CD8-positive, alpha-beta memory T cell (primary cell): ENCODE measurements at regions not wholly inside any gene's neighbourhood (a gene's known extent, or its start where the extent isn't known, plus 50 kb on each side); places are given as distances from the start of the nearest gene placed in this dataset.
A peak's percentile ranks its signal among the peaks of the same experiment; 100 is the strongest.

Experiments
- CTCF ChIA-PET: fragments of 350-600 bp; sonication (Branson Sonifier 250); formaldehyde crosslinking; loops from one replicate; lab custom pipeline; 2021; ENCODE audit warnings: antibody characterized with exemption; lab: Charles Lee
- POLR2A ChIA-PET: fragments of 350-600 bp; sonication (Branson Sonifier 250); formaldehyde crosslinking; loops from one replicate; lab custom pipeline; 2021; ENCODE audit warnings: antibody characterized with exemption; lab: Charles Lee
- DNase-seq, 5 donors: peaks; one replicate each; pipeline versions ENCODE4 v3.0.0 to v3.0.0-alpha.2; 2020 to 2022; ENCODE audit warnings: mixed read lengths in 1 of 5
- H3K27ac ChIP-seq: one replicate; pipeline ENCODE4 v1.7.0; 2013; ENCODE audit warnings: low read depth, mild to moderate bottlenecking, low read length, moderate library complexity
- H3K27me3 ChIP-seq: 2 replicates; pipeline ENCODE4 v1.7.0; 2013; ENCODE audit warnings: low read length, mild to moderate bottlenecking; ENCODE audit not compliant: insufficient read depth, poor library complexity, severe bottlenecking
- H3K36me3 ChIP-seq: 2 replicates; pipeline ENCODE4 v1.7.0; 2013; ENCODE audit warnings: mild to moderate bottlenecking, low read length, moderate library complexity; ENCODE audit not compliant: insufficient read depth
- H3K4me1 ChIP-seq: 2 replicates; pipeline ENCODE4 v1.7.0; 2013; ENCODE audit warnings: mild to moderate bottlenecking, low read length, moderate library complexity; ENCODE audit not compliant: insufficient read depth
- H3K4me3 ChIP-seq: 2 replicates; pipeline ENCODE4 v1.7.0; 2013; ENCODE audit warnings: mild to moderate bottlenecking, low read length
- H3K9me3 ChIP-seq: 2 replicates; pipeline ENCODE4 v1.7.0; 2013; ENCODE audit warnings: mild to moderate bottlenecking, low read length
- H3K27ac Mint-ChIP-seq, 8 donors: one replicate each; pipeline ENCODE4 v1.8.0; 2020 to 2021; ENCODE audit warnings: mixed read lengths in 8 of 8, mild to moderate bottlenecking in 6 of 8, inconsistent platforms in 3 of 8, moderate library complexity in 3 of 8
- H3K27me3 Mint-ChIP-seq, 2 donors: one replicate each; pipeline ENCODE4 v1.8.0; 2020 to 2021; ENCODE audit warnings: mixed read lengths in 2 of 2, mild to moderate bottlenecking in 1 of 2, moderate library complexity in 1 of 2
- H3K36me3 Mint-ChIP-seq, 3 donors: one replicate each; pipeline ENCODE4 v1.8.0; 2020 to 2021; ENCODE audit warnings: mixed read lengths in 3 of 3, inconsistent platforms in 1 of 3, mild to moderate bottlenecking in 1 of 3
- H3K4me1 Mint-ChIP-seq, 3 donors: one replicate each; pipeline ENCODE4 v1.8.0; 2020 to 2021; ENCODE audit warnings: mixed read lengths in 3 of 3, inconsistent platforms in 1 of 3, mild to moderate bottlenecking in 1 of 3
- H3K4me3 Mint-ChIP-seq, 7 donors: one replicate each; pipeline ENCODE4 v1.8.0; 2020 to 2021; ENCODE audit warnings: mixed read lengths in 7 of 7, mild to moderate bottlenecking in 6 of 7, moderate library complexity in 4 of 7, inconsistent platforms in 2 of 7
- H3K9me3 Mint-ChIP-seq, 5 donors: one replicate each; pipeline ENCODE4 v1.8.0; 2020 to 2022; ENCODE audit warnings: mixed read lengths in 5 of 5, mild to moderate bottlenecking in 3 of 5, moderate library complexity in 2 of 5, inconsistent platforms in 1 of 5

- ChIA-PET POLR2A (no interaction called here), CTCF (interaction anchor here (1.0 to 1.1 kb wide), 2 partner anchors 843 to 863 kb away, joined by 3 read pairs; no protein-coding TSS in a partner anchor)
- no peak for DNase-seq
- Mint-ChIP-seq H3K36me3 (no peaks in the 10 kb centered on the region), H3K4me1 (no peaks in the 10 kb centered on the region), H3K9me3 (peaks cover 0 to 3% (median 0%) of the 10 kb centered on the region in 5 donors), H3K27me3 (peaks cover 0 to 31% of the 10 kb centered on the region in 2 donors), H3K4me3 (no peak overlapping the region), H3K27ac (no peak overlapping the region)
- Histone ChIP-seq H3K36me3 (no peaks in the 10 kb centered on the region), H3K4me1 (no peaks in the 10 kb centered on the region), H3K4me3 (no peak overlapping the region), H3K9me3 (no peaks in the 10 kb centered on the region), H3K27ac (no peak overlapping the region), H3K27me3 (no peaks in the 10 kb centered on the region)
Observed at GRCh38 chr9:115524453-115525059, 406.6 kb upstream of the TNC start.

GRCh38 chr9:115525111-115526058, 407.4 kb upstream of the TNC start:
- peaks cover 4 to 39% of the 10 kb centered on the region in 2 donors for H3K27me3 Mint-ChIP-seq
- no peak overlapping the region for H3K27ac Mint-ChIP-seq
- no peaks in the 10 kb centered on the region for H3K36me3 Mint-ChIP-seq
- Histone ChIP-seq H3K27ac (no peak overlapping the region), H3K27me3 (no peaks in the 10 kb centered on the region), H3K36me3 (no peaks in the 10 kb centered on the region), H3K9me3 (no peaks in the 10 kb centered on the region), H3K4me1 (no peaks in the 10 kb centered on the region), H3K4me3 (no peak overlapping the region)
- no peaks in the 10 kb centered on the region for H3K4me1 Mint-ChIP-seq
- ChIA-PET POLR2A (no interaction called here), CTCF (interaction anchor here (1.1 kb wide), 1 partner anchor 864 kb away, joined by 3 read pairs; no protein-coding TSS in a partner anchor)
- no peak overlapping the region for H3K4me3 Mint-ChIP-seq
- DNase-seq: no peak
- H3K9me3 Mint-ChIP-seq: peaks cover 0 to 3% (median 0%) of the 10 kb centered on the region in 5 donors

- Histone ChIP-seq H3K4me1 (no peaks in the 10 kb centered on the region), H3K27ac (no peak overlapping the region), H3K9me3 (no peaks in the 10 kb centered on the region), H3K27me3 (no peaks in the 10 kb centered on the region), H3K4me3 (no peak overlapping the region), H3K36me3 (no peaks in the 10 kb centered on the region)
- Mint-ChIP-seq H3K36me3 (no peaks in the 10 kb centered on the region), H3K9me3 (peaks cover 0 to 3% (median 0%) of the 10 kb centered on the region in 5 donors), H3K27ac (no peak overlapping the region), H3K4me3 (no peak overlapping the region), H3K27me3 (peaks cover 13 to 40% of the 10 kb centered on the region in 2 donors), H3K4me1 (no peaks in the 10 kb centered on the region)
- POLR2A ChIA-PET: no interaction called here
- no peak for DNase-seq
- CTCF ChIA-PET: no interaction called here
Observed at GRCh38 chr9:115531410-115532125, 413.6 kb upstream of the TNC start.

DNA sequence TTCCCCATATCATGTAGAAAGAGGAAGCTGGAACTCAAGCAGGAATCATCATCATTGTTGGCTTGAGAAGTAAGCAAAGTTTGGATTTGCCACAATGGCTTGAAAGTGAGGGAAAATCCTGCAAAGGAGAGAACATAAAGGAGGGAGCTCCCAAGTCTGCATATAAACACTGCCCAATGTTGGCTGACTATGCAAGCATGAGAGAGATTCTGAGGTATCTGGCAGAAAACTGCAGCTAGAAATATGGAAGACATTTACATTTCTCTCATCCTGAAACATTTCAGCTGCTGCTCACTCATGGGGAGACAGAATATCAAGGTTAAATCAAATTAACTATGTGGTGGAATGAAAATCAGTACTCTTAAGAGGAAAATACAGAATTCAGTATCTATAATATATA, 415.6 kb upstream of the TNC start:
- no peaks in the 10 kb centered on the region for H3K36me3 Mint-ChIP-seq
- Histone ChIP-seq H3K9me3 (no peaks in the 10 kb centered on the region), H3K27ac (no peak overlapping the region), H3K4me1 (no peaks in the 10 kb centered on the region), H3K36me3 (no peaks in the 10 kb centered on the region), H3K27me3 (no peaks in the 10 kb centered on the region), H3K4me3 (no peak overlapping the region)
- peaks cover 15 to 40% of the 10 kb centered on the region in 2 donors for H3K27me3 Mint-ChIP-seq
- H3K27ac Mint-ChIP-seq: peak overlapping the region in 1 of 8 donors; percentile 32
- peaks cover 0 to 3% (median 0%) of the 10 kb centered on the region in 5 donors for H3K9me3 Mint-ChIP-seq
- DNase-seq: no peak
- ChIA-PET POLR2A (no interaction called here), CTCF (no interaction called here)
- H3K4me3 Mint-ChIP-seq: no peak overlapping the region
- no peaks in the 10 kb centered on the region for H3K4me1 Mint-ChIP-seq

DNA sequence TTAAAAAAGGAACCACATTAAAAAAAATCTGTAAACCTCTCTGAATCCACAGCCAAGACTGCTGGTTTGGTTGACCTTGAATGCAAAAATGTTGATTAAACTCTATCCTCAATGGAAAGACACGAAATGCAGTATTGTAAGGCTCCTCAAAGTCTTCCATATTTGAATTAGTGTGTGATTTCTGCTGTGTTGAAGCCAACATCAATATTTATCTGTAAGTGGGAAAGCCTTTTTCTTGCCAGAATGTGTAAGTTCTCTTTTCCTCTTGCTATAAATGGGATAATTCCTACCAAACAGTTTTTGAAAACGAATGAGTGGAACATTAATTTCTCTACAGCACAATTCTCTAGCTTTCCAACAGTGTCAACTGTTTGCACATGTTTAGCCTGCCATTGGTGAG, 422.1 kb upstream of the TNC start:
- H3K4me1 ChIP-seq: no peaks in the 10 kb centered on the region

GRCh38 chr9:115543511-115543910, 425.6 kb upstream of the TNC start:
- no peak overlapping the region for H3K27ac Mint-ChIP-seq
- POLR2A ChIA-PET: no interaction called here
- H3K9me3 Mint-ChIP-seq: no peaks in the 10 kb centered on the region
- no peaks in the 10 kb centered on the region for H3K27me3 ChIP-seq
- H3K36me3 ChIP-seq: no peaks in the 10 kb centered on the region
- no peaks in the 10 kb centered on the region for H3K9me3 ChIP-seq
- CTCF ChIA-PET: no interaction called here
- H3K4me3 ChIP-seq: no peak overlapping the region
- no peak overlapping the region for H3K4me3 Mint-ChIP-seq
- no peaks in the 10 kb centered on the region for H3K36me3 Mint-ChIP-seq
- H3K27ac ChIP-seq: no peak overlapping the region
- no peaks in the 10 kb centered on the region for H3K4me1 Mint-ChIP-seq
- H3K27me3 Mint-ChIP-seq: peaks cover 1 to 4% of the 10 kb centered on the region in 2 donors
- DNase-seq: no peak
- H3K4me1 ChIP-seq: no peaks in the 10 kb centered on the region

More for the DNA sequence above, 422.1 kb upstream of the TNC start:
- H3K4me1 Mint-ChIP-seq: no peaks in the 10 kb centered on the region
- peaks cover 2 to 14% of the 10 kb centered on the region in 2 donors for H3K27me3 Mint-ChIP-seq
- Histone ChIP-seq H3K27me3 (no peaks in the 10 kb centered on the region), H3K27ac (no peak overlapping the region), H3K9me3 (no peaks in the 10 kb centered on the region), H3K4me3 (no peak overlapping the region), H3K36me3 (no peaks in the 10 kb centered on the region)
- H3K9me3 Mint-ChIP-seq: peaks cover 0 to 2% (median 0%) of the 10 kb centered on the region in 5 donors
- ChIA-PET POLR2A (no interaction called here), CTCF (no interaction called here)
- DNase-seq: no peak
- H3K36me3 Mint-ChIP-seq: no peaks in the 10 kb centered on the region
- no peak overlapping the region for H3K27ac Mint-ChIP-seq
- no peak overlapping the region for H3K4me3 Mint-ChIP-seq

DNA sequence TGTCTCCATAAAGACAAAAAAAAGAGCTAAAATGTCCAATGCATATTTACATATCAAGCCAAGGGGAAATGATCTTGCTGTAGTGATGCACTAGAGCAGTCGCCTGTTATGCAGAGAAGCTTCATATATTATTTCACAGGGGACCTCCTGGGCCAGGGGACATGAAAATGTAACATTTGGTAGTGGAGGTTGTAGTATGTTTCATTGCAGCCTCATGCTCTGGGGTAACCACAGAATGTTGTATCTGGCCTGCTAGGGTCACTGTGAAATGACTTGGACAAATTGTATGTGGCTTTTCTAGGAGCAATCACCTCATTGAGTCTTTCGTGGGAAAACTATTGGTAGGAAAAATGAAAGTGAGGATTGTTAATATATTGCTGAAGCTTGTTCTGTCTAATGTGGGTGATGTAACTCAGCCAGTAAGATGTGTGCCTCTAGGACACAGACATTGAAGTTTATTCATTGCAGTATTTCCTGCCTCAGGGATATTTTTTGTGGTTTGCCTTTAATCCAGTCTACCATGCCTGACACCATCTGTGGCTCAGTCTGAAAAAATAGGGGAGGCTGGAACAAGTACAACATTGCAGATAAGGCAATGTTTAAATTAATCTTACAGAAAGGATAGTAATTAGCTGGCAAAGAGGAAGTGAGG, 430.8 kb upstream of the TNC start:
- Mint-ChIP-seq H3K4me1 (no peaks in the 10 kb centered on the region), H3K9me3 (no peaks in the 10 kb centered on the region), H3K36me3 (no peaks in the 10 kb centered on the region), H3K4me3 (no peak overlapping the region), H3K27ac (no peak overlapping the region), H3K27me3 (peaks cover 1 to 12% of the 10 kb centered on the region in 2 donors)
- no peak overlapping the region for H3K4me3 ChIP-seq
- H3K9me3 ChIP-seq: no peaks in the 10 kb centered on the region
- no peaks in the 10 kb centered on the region for H3K4me1 ChIP-seq
- H3K27ac ChIP-seq: no peak overlapping the region
- CTCF ChIA-PET: no interaction called here
- H3K27me3 ChIP-seq: no peaks in the 10 kb centered on the region
- POLR2A ChIA-PET: no interaction called here
- DNase-seq: no peak
- H3K36me3 ChIP-seq: no peaks in the 10 kb centered on the region
